GM12892 (cell line): ENCODE measurements at regions not wholly inside any gene's neighbourhood (a gene's known extent, or its start where the extent isn't known, plus 50 kb on each side); places are given as distances from the start of the nearest gene placed in this dataset.

ENCODE experiments used
- POLR2A ChIP-seq: IDR thresholded peaks from 2 replicates; pipeline ENCODE4 v1.6.1; 2011; ENCODE audit warnings: low read depth, low read length, control low read depth
- POLR2AphosphoS5 ChIP-seq: IDR thresholded peaks from 2 replicates; pipeline ENCODE4 v1.6.1; 2011; ENCODE audit warnings: low read depth, low read length, control low read depth

DNA sequence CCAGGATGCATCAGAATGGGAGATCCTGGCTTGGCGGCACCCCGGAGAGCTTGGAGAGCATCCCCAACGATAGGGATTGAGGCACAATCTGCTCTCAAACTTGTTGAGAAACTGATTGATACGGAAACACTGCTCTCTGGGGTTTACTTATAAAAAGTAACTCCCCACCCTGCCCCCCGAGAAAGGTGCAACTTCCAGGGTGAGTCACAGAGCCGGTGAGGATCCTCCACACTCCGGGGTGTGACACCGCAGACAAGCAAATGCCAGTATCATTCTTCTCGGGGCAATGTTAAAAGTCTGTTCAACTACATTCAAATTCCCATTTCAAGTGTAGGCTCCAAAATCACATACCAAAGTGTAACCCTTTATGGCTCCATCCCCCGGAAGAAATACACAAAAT, 84.4 kb upstream of the MLN start:
- TF ChIP-seq POLR2A (no peak), POLR2AphosphoS5 (no peak)
